WTC11 (cell line): ENCODE measurements at regions not wholly inside any gene's neighbourhood (a gene's known extent, or its start where the extent isn't known, plus 50 kb on each side); places are given as distances from the start of the nearest gene placed in this dataset.

Experiments used
- ATF3 ChIP-seq: sonication (generic); formaldehyde crosslinking; conservative IDR thresholded peaks from 2 replicates; pipeline ENCODE4 v1.8.1; 2022; ENCODE audit warnings: mild to moderate bottlenecking, missing genetic modification reagents
- CREM ChIP-seq: sonication (generic); formaldehyde crosslinking; IDR thresholded peaks from 2 replicates; pipeline ENCODE4 v1.8.1; 2022; ENCODE audit warnings: mild to moderate bottlenecking, missing genetic modification reagents, moderate library complexity
- CTCF ChIP-seq: fragments of 200-600 bp; IDR thresholded peaks from 2 replicates; pipeline ENCODE4 v1.8.0; 2022; ENCODE audit warnings: antibody characterized with exemption
- ELF4 ChIP-seq: sonication (generic); formaldehyde crosslinking; IDR thresholded peaks from 2 replicates; pipeline ENCODE4 v1.8.1; 2022; ENCODE audit warnings: low read depth, mild to moderate bottlenecking, moderate library complexity, missing genetic modification reagents
- IRF1 ChIP-seq: sonication (generic); formaldehyde crosslinking; IDR thresholded peaks from 2 replicates; pipeline ENCODE4 v1.8.0; 2023; ENCODE audit warnings: missing genetic modification reagents
- JUN ChIP-seq: sonication (generic); formaldehyde crosslinking; IDR thresholded peaks from 2 replicates; pipeline ENCODE4 v1.8.0; 2023; ENCODE audit warnings: mild to moderate bottlenecking, missing genetic modification reagents
- NFYB ChIP-seq: sonication (generic); formaldehyde crosslinking; conservative IDR thresholded peaks from 2 replicates; pipeline ENCODE4 v1.8.0; 2022; ENCODE audit warnings: low read depth, missing genetic modification reagents
- STAT6 ChIP-seq: sonication (generic); formaldehyde crosslinking; conservative IDR thresholded peaks from 2 replicates; pipeline ENCODE4 v1.8.1; 2023; ENCODE audit warnings: mild to moderate bottlenecking, low read depth, missing genetic modification reagents, moderate library complexity
- USF1 ChIP-seq: sonication (generic); formaldehyde crosslinking; IDR thresholded peaks from 2 replicates; pipeline ENCODE4 v1.8.0; 2022; ENCODE audit warnings: mild to moderate bottlenecking, missing genetic modification reagents
- ZNF263 ChIP-seq: sonication (generic); formaldehyde crosslinking; IDR thresholded peaks from 2 replicates; pipeline ENCODE4 v1.8.1; 2022; ENCODE audit warnings: low read depth, mild to moderate bottlenecking, moderate library complexity, missing genetic modification reagents
- ZNF416 ChIP-seq: fragments of 250-450 bp; sonication (Bioruptor Pico); IDR thresholded peaks from 2 replicates; pipeline ENCODE4 v1.9.0; 2021; ENCODE audit warnings: mild to moderate bottlenecking, inconsistent platforms

DNA sequence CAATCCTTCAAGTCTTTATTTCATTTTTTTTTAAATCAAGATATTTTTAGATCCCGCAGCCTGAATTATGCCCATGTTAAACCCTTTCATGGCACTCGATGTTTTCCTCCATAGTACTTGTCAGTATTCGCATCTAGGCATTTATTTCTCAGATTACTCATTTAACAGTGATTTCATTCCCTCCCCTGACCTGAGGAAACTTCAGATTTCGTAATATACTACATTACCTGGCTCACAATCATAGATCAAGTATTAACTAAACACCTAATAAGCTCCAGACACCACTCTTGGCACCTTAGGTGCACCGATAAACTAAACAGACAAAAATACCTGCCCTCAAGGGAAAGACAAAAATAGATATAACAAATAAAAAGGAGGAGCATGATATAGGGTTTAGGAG is 413.2 kb upstream of the GJE1 start:
- TF ChIP-seq IRF1: no peak
- no peak for TF ChIP-seq ELF4 (CRISPR knock-in tag)
- no peak for TF ChIP-seq ZNF263 (CRISPR knock-in tag)
- TF ChIP-seq ATF3 (CRISPR knock-in tag): no peak
- TF ChIP-seq CTCF: no peak
- no peak for TF ChIP-seq CREM (CRISPR knock-in tag)
- TF ChIP-seq ZNF416 (CRISPR knock-in tag): no peak
- TF ChIP-seq JUN (CRISPR knock-in tag): no peak
- no peak for TF ChIP-seq NFYB (CRISPR knock-in tag)
- no peak for TF ChIP-seq STAT6 (CRISPR knock-in tag)
- no peak for TF ChIP-seq USF1 (CRISPR knock-in tag)
